ENCODE measurements at regions not wholly inside any gene's neighbourhood (a gene's known extent, or its start where the extent isn't known, plus 50 kb on each side); places are given as distances from the start of the nearest gene placed in this dataset.

GRCh38 chr14:84877061-84877460, 652.9 kb upstream of the FLRT2 start:
- H3K79me2 ChIP-seq (ENCODE audit: insufficient read depth, low read length) = no peaks in the 10 kb centered on the region
- no peak for ATAC-seq (ENCODE audit: insufficient read depth, low read depth)
- TF ChIP-seq CTCF (IDR thresholded peaks at IDR 0.05; ENCODE audit: borderline replicate concordance, extremely low read depth, low read length, poor library complexity, severe bottlenecking) = no peak
- no peak for TF ChIP-seq EZH2 (IDR thresholded peaks at IDR 0.05; ENCODE audit: borderline replicate concordance, low read depth, low read length, severe bottlenecking)
- H3K27me3 ChIP-seq (ENCODE audit: insufficient read depth, low read length, poor library complexity) = no peaks in the 10 kb centered on the region
- no peak overlapping the region for H3K27ac ChIP-seq (ENCODE audit: low read length)
- DNase-seq = no peak
- no peak overlapping the region for H3K4me2 ChIP-seq (ENCODE audit: insufficient read depth, low read length)
- no peak overlapping the region for H3K4me3 ChIP-seq (ENCODE audit: low read depth in 1 of 2, low read length in 2 of 2)
- H2AFZ ChIP-seq (ENCODE audit: low read depth, low read length) = no peak overlapping the region
- H3K4me1 ChIP-seq (ENCODE audit: insufficient read depth, low read length) = no peaks in the 10 kb centered on the region
- no peaks in the 10 kb centered on the region for H3K36me3 ChIP-seq (ENCODE audit: insufficient read depth, low read length)
- H4K20me1 ChIP-seq (ENCODE audit: insufficient read depth, low read length) = no peaks in the 10 kb centered on the region
- no peak overlapping the region for H3K9ac ChIP-seq (ENCODE audit: low read depth, low read length)
- H3K9me3 ChIP-seq (ENCODE audit: insufficient read depth, low read length, severe bottlenecking) = no peaks in the 10 kb centered on the region

GRCh38 chr14:84882830-84883229, 647.1 kb upstream of the FLRT2 start:
- Histone ChIP-seq H3K36me3 (ENCODE audit: insufficient read depth, low read length) (no peaks in the 10 kb centered on the region), H3K4me2 (ENCODE audit: insufficient read depth, low read length) (no peak overlapping the region), H3K4me1 (ENCODE audit: insufficient read depth, low read length) (no peaks in the 10 kb centered on the region), H3K79me2 (ENCODE audit: insufficient read depth, low read length) (no peaks in the 10 kb centered on the region), H3K9ac (ENCODE audit: low read depth, low read length) (no peak overlapping the region), H2AFZ (ENCODE audit: low read depth, low read length) (no peak overlapping the region), H3K27ac (ENCODE audit: low read length) (no peak overlapping the region), H4K20me1 (ENCODE audit: insufficient read depth, low read length) (no peaks in the 10 kb centered on the region), H3K27me3 (ENCODE audit: insufficient read depth, low read length, poor library complexity) (no peaks in the 10 kb centered on the region), H3K4me3 (ENCODE audit: low read depth in 1 of 2, low read length in 2 of 2) (no peak overlapping the region), H3K9me3 (ENCODE audit: insufficient read depth, low read length, severe bottlenecking) (no peaks in the 10 kb centered on the region)
- no peak for DNase-seq
- ATAC-seq (ENCODE audit: insufficient read depth, low read depth) = no peak
- TF ChIP-seq EZH2 (IDR thresholded peaks at IDR 0.05; ENCODE audit: borderline replicate concordance, low read depth, low read length, severe bottlenecking) = no peak

- Histone ChIP-seq H3K9me3 (ENCODE audit: insufficient read depth, low read length, severe bottlenecking) (no peaks in the 10 kb centered on the region), H3K27ac (ENCODE audit: low read length) (no peak overlapping the region), H3K36me3 (ENCODE audit: insufficient read depth, low read length) (no peaks in the 10 kb centered on the region), H3K4me3 (ENCODE audit: low read depth in 1 of 2, low read length in 2 of 2) (no peak overlapping the region), H3K9ac (ENCODE audit: low read depth, low read length) (no peak overlapping the region), H3K27me3 (ENCODE audit: insufficient read depth, low read length, poor library complexity) (no peaks in the 10 kb centered on the region), H3K4me1 (ENCODE audit: insufficient read depth, low read length) (no peaks in the 10 kb centered on the region), H3K79me2 (ENCODE audit: insufficient read depth, low read length) (no peaks in the 10 kb centered on the region), H3K4me2 (ENCODE audit: insufficient read depth, low read length) (no peak overlapping the region), H4K20me1 (ENCODE audit: insufficient read depth, low read length) (no peaks in the 10 kb centered on the region), H2AFZ (ENCODE audit: low read depth, low read length) (no peak overlapping the region)
- DNase-seq (no peak), ATAC-seq (ENCODE audit: insufficient read depth, low read depth) (no peak)
- TF ChIP-seq EZH2 (IDR thresholded peaks at IDR 0.05; ENCODE audit: borderline replicate concordance, low read depth, low read length, severe bottlenecking) = no peak
- TF ChIP-seq CTCF (IDR thresholded peaks at IDR 0.05; ENCODE audit: borderline replicate concordance, extremely low read depth, low read length, poor library complexity, severe bottlenecking) = no peak
Observed at GRCh38 chr14:84885061-84885460, 644.9 kb upstream of the FLRT2 start.

- no peak for DNase-seq
- H3K27ac ChIP-seq (ENCODE audit: low read length) = no peak overlapping the region
- no peak for ATAC-seq (ENCODE audit: insufficient read depth, low read depth)
Observed at GRCh38 chr14:84891404-84891803, 638.5 kb upstream of the FLRT2 start.

More at GRCh38 chr14:84891404-84891803, 638.5 kb upstream of the FLRT2 start:
- Histone ChIP-seq H3K27me3 (ENCODE audit: insufficient read depth, low read length, poor library complexity) (no peaks in the 10 kb centered on the region), H3K4me1 (ENCODE audit: insufficient read depth, low read length) (no peaks in the 10 kb centered on the region), H3K79me2 (ENCODE audit: insufficient read depth, low read length) (no peaks in the 10 kb centered on the region), H2AFZ (ENCODE audit: low read depth, low read length) (no peak overlapping the region), H3K9me3 (ENCODE audit: insufficient read depth, low read length, severe bottlenecking) (no peaks in the 10 kb centered on the region), H3K9ac (ENCODE audit: low read depth, low read length) (no peak overlapping the region), H4K20me1 (ENCODE audit: insufficient read depth, low read length) (no peaks in the 10 kb centered on the region), H3K36me3 (ENCODE audit: insufficient read depth, low read length) (no peaks in the 10 kb centered on the region), H3K4me2 (ENCODE audit: insufficient read depth, low read length) (no peak overlapping the region), H3K4me3 (ENCODE audit: low read depth in 1 of 2, low read length in 2 of 2) (no peak overlapping the region)
- no peak for TF ChIP-seq CTCF (IDR thresholded peaks at IDR 0.05; ENCODE audit: borderline replicate concordance, extremely low read depth, low read length, poor library complexity, severe bottlenecking)
- no peak for TF ChIP-seq EZH2 (IDR thresholded peaks at IDR 0.05; ENCODE audit: borderline replicate concordance, low read depth, low read length, severe bottlenecking)

Data from DND-41 (cell line).